Endothelial cell of umbilical vein (primary cell): ENCODE measurements at regions not wholly inside any gene's neighbourhood (a gene's known extent, or its start where the extent isn't known, plus 50 kb on each side); places are given as distances from the start of the nearest gene placed in this dataset.
A peak's percentile ranks its signal among the peaks of the same experiment; 100 is the strongest.

ENCODE experiments used
- BruUV-seq: library from RNA; stranded (reverse); fragments of 400-500 nt; replicated peaks from 2 replicates; lab custom pipeline; 2021; lab: Mats Ljungman, UMichigan
- CTCF ChIA-PET: fragments of 300-600, 350-600 bp; sonication (Branson Sonifier 250); formaldehyde crosslinking; loops from one replicate; lab custom pipeline; 2021; ENCODE audit warnings: antibody characterized with exemption, inconsistent platforms; lab: Charles Lee
- POLR2A ChIA-PET: fragments of 300-600, 350-600 bp; sonication (Branson Sonifier 250); formaldehyde crosslinking; loops from one replicate; lab custom pipeline; 2021; ENCODE audit warnings: antibody characterized with exemption, inconsistent platforms; lab: Charles Lee
- DNase-seq: peaks from one replicate; pipeline ENCODE4 v3.0.0-alpha.2; 2011; ENCODE audit warnings: low read depth, low spot score
- FAIRE-seq: peaks from 2 replicates; lab custom pipeline; 2011; peaks lifted over from hg19 to GRCh38; lab: Jason Lieb, UNC
- H2AFZ ChIP-seq: 2 replicates; pipeline ENCODE4 v1.6.0; 2012; ENCODE audit warnings: low read depth, low read length, control low read depth, inconsistent platforms
- H3K27ac ChIP-seq: 2 replicates; pipeline ENCODE4 v1.5.1; 2011; ENCODE audit warnings: low read depth, mild to moderate bottlenecking, control low read depth, low read length, moderate library complexity; ENCODE audit not compliant: insufficient read depth
- H3K27me3 ChIP-seq, 2 experiments: 2 replicates each; pipeline versions ENCODE4 v1.6.0 to v1.6.1; 2011; ENCODE audit warnings: low read length in 2 of 2, mixed read lengths in 1 of 2; ENCODE audit not compliant: control insufficient read depth in 2 of 2, insufficient read depth in 2 of 2
- H3K36me3 ChIP-seq, 2 experiments: 2 replicates in 1 of 2; 3 replicates in 1 of 2; pipeline ENCODE4 v1.5.1; 2011; ENCODE audit warnings: low read length in 2 of 2, mild to moderate bottlenecking in 1 of 2, moderate library complexity in 1 of 2; ENCODE audit not compliant: control insufficient read depth in 2 of 2, insufficient read depth in 2 of 2; ENCODE audit errors: extremely low read depth in 1 of 2
- H3K4me1 ChIP-seq: 3 replicates; pipeline ENCODE4 v1.5.1; 2011; ENCODE audit warnings: mild to moderate bottlenecking, low read length; ENCODE audit not compliant: control insufficient read depth, insufficient read depth; ENCODE audit errors: extremely low read depth
- H3K4me2 ChIP-seq: 2 replicates; pipeline ENCODE4 v1.6.1; 2011; ENCODE audit warnings: low read length, control low read depth, mixed read lengths; ENCODE audit not compliant: insufficient read depth
- H3K4me3 ChIP-seq, 3 experiments: fragments of 200-600 bp in 1 of 3; sonication (generic), shearing (Covaris generic) in 1 of 3; replicated peaks in 1 of 3; 2 replicates each; pipeline ENCODE4 v1.5.1; 2011 to 2016; ENCODE audit warnings: control low read depth in 3 of 3, low read length in 3 of 3, mild to moderate bottlenecking in 2 of 3, inconsistent platforms in 1 of 3, low read depth in 1 of 3, moderate library complexity in 1 of 3; ENCODE audit not compliant: insufficient read depth in 1 of 3
- H3K79me2 ChIP-seq: 2 replicates; pipeline ENCODE4 v1.6.0; 2012; ENCODE audit warnings: low read length, inconsistent platforms; ENCODE audit not compliant: control insufficient read depth, insufficient read depth
- H3K9ac ChIP-seq: replicated peaks from 2 replicates; pipeline ENCODE3; 2011; ENCODE audit warnings: low read length, control low read depth; ENCODE audit not compliant: insufficient read depth; ENCODE audit errors: extremely low read depth
- H3K9me1 ChIP-seq: replicated peaks from 3 replicates; pipeline ENCODE4 v1.6.0; 2011; ENCODE audit warnings: mild to moderate bottlenecking, low read length; ENCODE audit not compliant: control insufficient read depth, insufficient read depth; ENCODE audit errors: extremely low read depth
- H3K9me3 ChIP-seq: replicated peaks from 2 replicates; pipeline ENCODE4 v1.5.1; 2012; ENCODE audit warnings: low read length, inconsistent platforms; ENCODE audit not compliant: control insufficient read depth, insufficient read depth
- H4K20me1 ChIP-seq: replicated peaks from 2 replicates; pipeline ENCODE3; 2011; ENCODE audit warnings: mild to moderate bottlenecking, low read length; ENCODE audit not compliant: control insufficient read depth, insufficient read depth; ENCODE audit errors: extremely low read depth
- EZH2 ChIP-seq: IDR thresholded peaks from 2 replicates; pipeline ENCODE4 v1.6.1; 2012; ENCODE audit warnings: borderline replicate concordance, low read depth, mild to moderate bottlenecking, moderate library complexity, low read length, inconsistent platforms; ENCODE audit not compliant: severe bottlenecking
- FOS ChIP-seq: IDR thresholded peaks from 2 replicates; pipeline ENCODE4 v1.6.1; 2011; ENCODE audit warnings: mild to moderate bottlenecking, low read length, moderate library complexity, borderline replicate concordance; ENCODE audit not compliant: insufficient read depth
- GATA2 ChIP-seq: IDR thresholded peaks from 2 replicates; pipeline ENCODE4 v1.7.0; 2011; ENCODE audit warnings: low read depth, mild to moderate bottlenecking, moderate library complexity, mixed read lengths, low read length; ENCODE audit not compliant: insufficient read length, insufficient read depth
- MYC ChIP-seq: IDR thresholded peaks from one replicate; pipeline ENCODE4 v1.6.1; 2011; ENCODE audit warnings: mild to moderate bottlenecking, low read depth, low read length
- POLR2A ChIP-seq: IDR thresholded peaks from 2 replicates; pipeline ENCODE4 v1.6.1; 2012; ENCODE audit warnings: low read depth, mild to moderate bottlenecking, control low read depth, low read length
- POLR2AphosphoS5 ChIP-seq: IDR thresholded peaks from 2 replicates; pipeline ENCODE4 v1.6.1; 2012; ENCODE audit warnings: low read depth, mild to moderate bottlenecking, control low read depth, low read length, moderate library complexity; ENCODE audit not compliant: insufficient read depth
- dilution Hi-C: fragments of 300-500 bp; cut with MboI; formaldehyde crosslinking; loops from one replicate; pipeline ENCODE4 v1.15.0; 2019; ENCODE audit warnings: low sequenced_read_pairs; ENCODE audit not compliant: extremely low pct_ligation_motif_present
- intact Hi-C: fragments of 100-400 bp; cut with micrococcal nuclease; formaldehyde crosslinking; loops from one replicate; pipeline ENCODE4 v1.10.0; 2022

DNA sequence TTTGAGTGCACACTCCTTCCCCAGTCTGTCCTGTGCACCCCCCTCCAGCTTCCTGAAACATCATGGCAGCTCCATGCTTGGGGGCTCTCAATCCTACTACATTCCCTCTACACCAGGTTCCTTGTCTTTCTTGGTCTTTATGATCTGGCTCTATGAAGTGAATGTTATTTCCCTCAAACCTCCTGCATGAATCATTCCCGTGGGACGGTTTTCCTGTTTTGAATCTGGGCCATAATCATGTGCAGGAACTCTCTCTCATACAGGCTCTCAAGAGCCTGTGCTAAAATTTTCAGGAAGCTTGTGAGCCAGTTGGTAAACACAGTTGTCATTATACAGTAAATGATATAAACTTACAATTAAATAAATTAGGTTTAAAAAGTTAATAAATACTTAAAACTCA is 89.8 kb upstream of the KCNE2 start:
- Histone ChIP-seq H3K9me1 (no peaks in the 10 kb centered on the region), H3K36me3 (no peaks in the 10 kb centered on the region), H3K9ac (no peak overlapping the region), H3K27ac (no peak overlapping the region), H3K4me3 (no peak overlapping the region), H3K4me1 (no peaks in the 10 kb centered on the region), H4K20me1 (no peaks in the 10 kb centered on the region), H3K4me2 (no peak overlapping the region), H3K27me3 (peaks cover 6 to 14% of the 10 kb centered on the region in 2 experiments), H2AFZ (no peak overlapping the region), H3K79me2 (no peaks in the 10 kb centered on the region), H3K9me3 (no peaks in the 10 kb centered on the region)
- POLR2A ChIA-PET: no interaction called here
- dilution Hi-C loops (no loop called here), intact Hi-C loops (no loop called here)
- DNase-seq (peak; percentile 78), FAIRE-seq (peak; percentile 46)
- TF ChIP-seq FOS (peak; percentile 51), POLR2A (no peak)
- no TSS peak for BruUV-seq
- CTCF ChIA-PET: interaction anchor here (0.7 to 0.9 kb wide), 2 partner anchors 350 to 357 kb away, joined by 3 to 4 read pairs; no protein-coding TSS in a partner anchor

DNA sequence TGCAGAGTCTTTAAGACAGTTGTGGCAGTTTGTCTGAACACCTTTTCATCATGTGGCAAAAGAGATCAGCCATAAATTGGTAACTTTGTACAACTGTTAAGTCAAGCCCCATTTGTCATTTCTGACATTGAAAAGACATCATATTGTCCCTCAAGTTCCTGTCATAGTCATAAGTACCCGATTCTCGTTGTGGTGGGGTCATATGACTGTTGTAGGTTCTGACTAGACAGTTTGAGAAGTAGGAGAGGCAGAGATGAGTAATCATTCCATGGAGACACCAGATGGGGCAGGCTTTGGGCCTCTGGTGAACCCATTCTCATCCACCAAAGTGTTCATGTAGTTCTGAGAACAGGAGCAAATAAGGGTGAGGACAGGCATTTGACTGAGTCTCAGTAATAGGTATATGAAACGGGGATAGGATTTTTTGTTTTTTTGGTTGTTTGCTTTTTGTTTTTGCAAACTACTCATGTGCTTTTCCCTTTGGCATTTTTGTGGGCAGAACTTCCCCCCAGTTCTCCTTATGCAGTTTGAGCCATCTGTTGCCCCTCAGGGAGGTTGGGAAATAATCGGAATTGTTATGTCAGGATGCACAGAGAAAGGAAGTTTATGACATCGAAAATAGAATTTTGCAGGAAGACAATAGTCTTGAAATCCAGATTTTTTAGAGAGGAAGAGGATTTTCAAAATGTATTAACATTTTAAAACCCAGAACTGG is 86.9 kb upstream of the KCNE2 start:
- FAIRE-seq: no peak
- dilution Hi-C loops: no loop called here

More for the DNA sequence above, 86.9 kb upstream of the KCNE2 start:
- Histone ChIP-seq H3K9ac (no peak overlapping the region), H3K4me3 (no peak overlapping the region), H3K79me2 (no peaks in the 10 kb centered on the region), H4K20me1 (no peaks in the 10 kb centered on the region), H3K4me1 (no peaks in the 10 kb centered on the region), H3K9me3 (no peaks in the 10 kb centered on the region), H3K27ac (no peak overlapping the region), H3K4me2 (no peak overlapping the region), H3K36me3 (no peaks in the 10 kb centered on the region), H2AFZ (no peak overlapping the region), H3K27me3 (peaks cover 4 to 11% of the 10 kb centered on the region in 2 experiments), H3K9me1 (no peaks in the 10 kb centered on the region)
- no TSS peak for BruUV-seq
- TF ChIP-seq MYC (no peak), EZH2 (no peak), GATA2 (no peak), POLR2AphosphoS5 (no peak)
- no peak for DNase-seq
- intact Hi-C loops: no loop called here
- POLR2A ChIA-PET: no interaction called here
- CTCF ChIA-PET: no interaction called here
